Keratinocyte (primary cell): ENCODE measurements at regions not wholly inside any gene's neighbourhood (a gene's known extent, or its start where the extent isn't known, plus 50 kb on each side); places are given as distances from the start of the nearest gene placed in this dataset.
"Not testable (repeated sequence)": the region's sequence is repeated elsewhere in the genome, so short reads cannot be mapped to it uniquely, and the experiment has no call there.

Experiments
- DNase-seq: peaks from one replicate; pipeline ENCODE4 v3.0.0-alpha.2; 2011; ENCODE audit warnings: low read depth, missing footprints, low spot score
- FAIRE-seq: peaks from 2 replicates; lab custom pipeline; 2011; peaks lifted over from hg19 to GRCh38; lab: Jason Lieb, UNC
- H2AFZ ChIP-seq: 2 replicates; pipeline ENCODE4 v1.6.0; 2012; ENCODE audit warnings: low read length, control low read depth, inconsistent platforms; ENCODE audit not compliant: control insufficient read depth
- H3K27ac ChIP-seq: 2 replicates; pipeline ENCODE4 v1.5.1; 2011; ENCODE audit warnings: low read length; ENCODE audit not compliant: control insufficient read depth, insufficient read depth
- H3K27me3 ChIP-seq: 3 replicates; pipeline ENCODE4 v1.6.0; 2011; ENCODE audit warnings: low read length; ENCODE audit not compliant: control insufficient read depth, insufficient read depth; ENCODE audit errors: extremely low read depth
- H3K36me3 ChIP-seq, 2 experiments: 2 replicates in 1 of 2; 3 replicates in 1 of 2; pipeline ENCODE4 v1.5.1; 2011; ENCODE audit warnings: low read length in 2 of 2, mild to moderate bottlenecking in 1 of 2; ENCODE audit not compliant: control insufficient read depth in 2 of 2, insufficient read depth in 2 of 2; ENCODE audit errors: extremely low read depth in 1 of 2
- H3K4me1 ChIP-seq: 3 replicates; pipeline ENCODE4 v1.5.1; 2011; ENCODE audit warnings: low read length; ENCODE audit not compliant: control insufficient read depth, insufficient read depth; ENCODE audit errors: extremely low read depth
- H3K4me2 ChIP-seq: 3 replicates; pipeline ENCODE4 v1.6.0; 2011; ENCODE audit warnings: low read depth, low read length; ENCODE audit not compliant: control insufficient read depth, insufficient read depth; ENCODE audit errors: extremely low read depth
- H3K4me3 ChIP-seq, 3 experiments: fragments of 200-600 bp in 1 of 3; sonication (generic) in 1 of 3; 2 replicates in 2 of 3; 3 replicates in 1 of 3; pipeline ENCODE4 v1.5.1; 2011 to 2016; ENCODE audit warnings: low read length in 3 of 3, mild to moderate bottlenecking in 3 of 3, control low read depth in 2 of 3, inconsistent platforms in 1 of 3, low read depth in 1 of 3, mixed read lengths in 1 of 3, mixed run types in 1 of 3, moderate library complexity in 1 of 3; ENCODE audit not compliant: control insufficient read depth in 2 of 3, insufficient read depth in 2 of 3; ENCODE audit errors: extremely low read depth in 1 of 3
- H3K79me2 ChIP-seq: 2 replicates; pipeline ENCODE4 v1.6.0; 2012; ENCODE audit warnings: low read length; ENCODE audit not compliant: control insufficient read depth, insufficient read depth
- H3K9ac ChIP-seq: 3 replicates; pipeline ENCODE4 v1.6.0; 2011; ENCODE audit warnings: low read length; ENCODE audit not compliant: control insufficient read depth, insufficient read depth; ENCODE audit errors: extremely low read depth
- H3K9me1 ChIP-seq: 3 replicates; pipeline ENCODE4 v1.6.0; 2011; ENCODE audit warnings: low read length; ENCODE audit not compliant: control insufficient read depth, insufficient read depth; ENCODE audit errors: extremely low read depth
- H3K9me3 ChIP-seq: 2 replicates; pipeline ENCODE4 v1.5.1; 2012; ENCODE audit warnings: low read depth, low read length; ENCODE audit not compliant: control insufficient read depth
- H4K20me1 ChIP-seq: 3 replicates; pipeline ENCODE4 v1.6.0; 2011; ENCODE audit warnings: low read length; ENCODE audit not compliant: control insufficient read depth, insufficient read depth; ENCODE audit errors: extremely low read depth
- CTCF ChIP-seq, 3 experiments: IDR thresholded peaks in 1 of 3; conservative IDR thresholded peaks in 1 of 3; optimal IDR thresholded peaks in 1 of 3; 2 replicates in 2 of 3; 3 replicates in 1 of 3; pipeline versions ENCODE3 to v1.5.1; 2011; ENCODE audit warnings: low read length in 3 of 3, mild to moderate bottlenecking in 3 of 3, moderate library complexity in 2 of 3, control low read depth in 1 of 3, inconsistent platforms in 1 of 3; ENCODE audit not compliant: insufficient read depth in 2 of 3; ENCODE audit errors: extremely low read depth in 1 of 3
- EZH2 ChIP-seq: IDR thresholded peaks from one replicate; pipeline ENCODE4 v1.6.1; 2012; ENCODE audit warnings: inconsistent platforms, mild to moderate bottlenecking, low read length, moderate library complexity
- dilution Hi-C: fragments of 300-500 bp; cut with MboI; formaldehyde crosslinking; loops from one replicate; pipeline ENCODE4 v1.7.0; 2020; ENCODE audit warnings: low sequenced_read_pairs; ENCODE audit not compliant: extremely low pct_ligation_motif_present

- Histone ChIP-seq H3K4me1 (no peaks in the 10 kb centered on the region), H3K27me3 (no peaks in the 10 kb centered on the region), H3K9me3 (peaks cover 2% of the 10 kb centered on the region), H3K27ac (no peak overlapping the region), H3K9me1 (no peaks in the 10 kb centered on the region), H3K9ac (no peak overlapping the region), H3K36me3 (no peaks in the 10 kb centered on the region), H3K4me3 (no peak overlapping the region), H3K79me2 (no peaks in the 10 kb centered on the region), H2AFZ (no peak overlapping the region), H3K4me2 (no peak overlapping the region), H4K20me1 (no peaks in the 10 kb centered on the region)
- DNase-seq (no peak), FAIRE-seq (no peak)
- TF ChIP-seq EZH2 (no peak), CTCF (optimal IDR thresholded peaks at IDR 0.05 in 1 of 3, IDR thresholded peaks at IDR 0.05 in 1 of 3, conservative IDR thresholded peaks at IDR 0.05 in 1 of 3; ENCODE audit: extremely low read depth in 1 of 3, insufficient read depth in 2 of 3, low read length in 3 of 3) (no peak)
- dilution Hi-C loops, result no loop called here
Observed at GRCh38 chrX:94942603-94943002, 1268.6 kb downstream of the FAM133A start.

GRCh38 chrX:94946137-94946536, 1272.1 kb downstream of the FAM133A start:
- DNase-seq, FAIRE-seq, H3K4me1 ChIP-seq, H3K79me2 ChIP-seq, dilution Hi-C loops, H3K27me3 ChIP-seq, H4K20me1 ChIP-seq, H3K9me3 ChIP-seq, H3K36me3 ChIP-seq, H3K9ac ChIP-seq, H3K4me2 ChIP-seq, H3K9me1 ChIP-seq, H3K27ac ChIP-seq, H3K4me3 ChIP-seq, H2AFZ ChIP-seq: not testable (repeated sequence)

- Histone ChIP-seq H3K4me3 (no peak overlapping the region), H2AFZ (no peak overlapping the region), H3K79me2 (no peaks in the 10 kb centered on the region), H3K4me1 (no peaks in the 10 kb centered on the region), H3K27ac (no peak overlapping the region), H3K9me3 (no peaks in the 10 kb centered on the region), H3K9me1 (no peaks in the 10 kb centered on the region), H3K36me3 (no peaks in the 10 kb centered on the region), H3K27me3 (no peaks in the 10 kb centered on the region), H3K9ac (no peak overlapping the region), H4K20me1 (no peaks in the 10 kb centered on the region), H3K4me2 (no peak overlapping the region)
- no peak for DNase-seq
- TF ChIP-seq CTCF (optimal IDR thresholded peaks at IDR 0.05 in 1 of 3, IDR thresholded peaks at IDR 0.05 in 1 of 3, conservative IDR thresholded peaks at IDR 0.05 in 1 of 3; ENCODE audit: extremely low read depth in 1 of 3, insufficient read depth in 2 of 3, low read length in 3 of 3), result no peak
- no peak for TF ChIP-seq EZH2
- dilution Hi-C loops, result no loop called here
- FAIRE-seq, result no peak
Observed at GRCh38 chrX:94961730-94962129, 1287.7 kb downstream of the FAM133A start.
